ENCODE measurements at regions not wholly inside any gene's neighbourhood (a gene's known extent, or its start where the extent isn't known, plus 50 kb on each side); places are given as distances from the start of the nearest gene placed in this dataset.

DNA sequence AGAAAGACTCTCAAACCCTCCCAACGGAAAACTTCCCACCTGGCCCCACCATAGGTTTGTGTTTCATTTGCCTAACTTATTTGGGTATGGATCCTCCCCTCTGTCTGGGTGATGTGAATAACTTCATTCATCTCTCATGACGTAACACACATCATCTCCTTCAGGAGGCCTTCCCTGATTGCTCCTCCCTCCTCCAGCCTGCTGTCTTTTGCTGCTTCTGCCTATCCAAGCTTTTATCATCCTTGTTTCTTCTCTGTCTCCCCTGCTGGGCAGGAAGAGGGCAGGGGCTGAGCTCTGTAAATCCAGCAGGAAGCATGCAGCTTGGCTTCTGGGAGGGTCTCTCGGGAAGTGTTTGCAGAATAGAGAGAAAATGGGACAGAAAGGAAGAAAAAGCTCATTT lies 766.0 kb upstream of the TBX3 start:
- Histone ChIP-seq H3K27ac (no peak overlapping the region), H3K9me3 (no peaks in the 10 kb centered on the region), H3K27me3 (replicated peaks; ENCODE audit: insufficient read depth) (no peaks in the 10 kb centered on the region), H3K4me1 (ENCODE audit: control insufficient read depth in 1 of 2, low read depth in 2 of 2) (peaks cover 0 to 4% of the 10 kb centered on the region in 2 donors), H3K36me3 (no peaks in the 10 kb centered on the region), H3K4me3 (no peak overlapping the region)
- TF ChIP-seq, protein P1, sequence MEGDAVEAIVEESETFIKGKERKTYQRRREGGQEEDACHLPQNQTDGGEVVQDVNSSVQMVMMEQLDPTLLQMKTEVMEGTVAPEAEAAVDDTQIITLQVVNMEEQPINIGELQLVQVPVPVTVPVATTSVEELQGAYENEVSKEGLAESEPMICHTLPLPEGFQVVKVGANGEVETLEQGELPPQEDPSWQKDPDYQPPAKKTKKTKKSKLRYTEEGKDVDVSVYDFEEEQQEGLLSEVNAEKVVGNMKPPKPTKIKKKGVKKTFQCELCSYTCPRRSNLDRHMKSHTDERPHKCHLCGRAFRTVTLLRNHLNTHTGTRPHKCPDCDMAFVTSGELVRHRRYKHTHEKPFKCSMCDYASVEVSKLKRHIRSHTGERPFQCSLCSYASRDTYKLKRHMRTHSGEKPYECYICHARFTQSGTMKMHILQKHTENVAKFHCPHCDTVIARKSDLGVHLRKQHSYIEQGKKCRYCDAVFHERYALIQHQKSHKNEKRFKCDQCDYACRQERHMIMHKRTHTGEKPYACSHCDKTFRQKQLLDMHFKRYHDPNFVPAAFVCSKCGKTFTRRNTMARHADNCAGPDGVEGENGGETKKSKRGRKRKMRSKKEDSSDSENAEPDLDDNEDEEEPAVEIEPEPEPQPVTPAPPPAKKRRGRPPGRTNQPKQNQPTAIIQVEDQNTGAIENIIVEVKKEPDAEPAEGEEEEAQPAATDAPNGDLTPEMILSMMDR (IDR thresholded peaks at IDR 0.05), result no peak
- no peak for ATAC-seq (ENCODE audit: insufficient number of reproducible peaks, low FRiP score, low read depth)
- no peak for DNase-seq (ENCODE audit: low spot score)

DNA sequence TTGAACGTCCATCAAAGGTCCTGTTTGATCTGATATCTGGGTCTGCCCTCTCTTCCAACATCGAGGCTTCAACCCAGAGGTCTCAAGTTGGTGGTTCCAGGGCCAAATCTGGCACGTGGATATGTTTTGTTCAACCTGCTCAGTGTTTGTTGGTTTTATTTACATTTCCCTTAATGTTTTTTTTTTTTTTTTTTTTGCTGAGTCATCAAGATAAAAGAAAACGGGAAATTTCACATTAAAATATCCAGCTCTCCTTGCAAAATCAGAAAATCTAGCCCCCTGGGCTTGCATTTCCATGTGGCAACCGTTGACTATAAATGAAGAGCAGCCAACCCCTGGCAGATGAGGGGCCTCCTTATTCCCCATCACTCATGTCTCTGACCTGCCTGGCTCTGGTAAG lies 765.6 kb upstream of the TBX3 start:
- H3K9me3 ChIP-seq, result no peaks in the 10 kb centered on the region
- no peak overlapping the region for H3K27ac ChIP-seq
- H3K27me3 ChIP-seq (replicated peaks; ENCODE audit: insufficient read depth), result no peaks in the 10 kb centered on the region
- no peak for ATAC-seq (ENCODE audit: insufficient number of reproducible peaks, low FRiP score, low read depth)
- no peak overlapping the region for H3K4me3 ChIP-seq
- H3K36me3 ChIP-seq, result no peaks in the 10 kb centered on the region
- H3K4me1 ChIP-seq (ENCODE audit: control insufficient read depth in 1 of 2, low read depth in 2 of 2), result peaks cover 0 to 4% of the 10 kb centered on the region in 2 donors
- TF ChIP-seq, protein P1 (IDR thresholded peaks at IDR 0.05), result no peak
- no peak for DNase-seq (ENCODE audit: low spot score)

DNA sequence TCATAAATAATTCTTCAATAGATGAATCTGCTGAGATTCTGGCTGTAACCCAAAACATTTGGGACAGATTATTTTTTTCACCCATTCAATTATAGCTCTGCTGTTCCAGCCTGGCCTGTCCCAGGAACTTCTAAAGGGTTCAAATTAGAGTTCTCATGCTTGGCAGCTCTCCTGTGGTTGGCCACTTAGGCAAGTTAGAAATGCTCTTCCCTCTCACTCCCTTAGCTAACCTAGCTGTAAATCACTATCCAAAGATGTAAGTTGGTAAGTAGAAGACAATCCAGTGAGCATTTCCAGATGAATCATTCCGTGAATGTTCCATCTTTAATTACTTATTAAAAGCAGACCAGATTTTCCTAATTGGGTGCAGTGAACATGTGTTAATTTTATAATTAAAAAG lies 760.4 kb upstream of the TBX3 start:
- H3K27ac ChIP-seq, result no peak overlapping the region
- TF ChIP-seq, protein P1 (IDR thresholded peaks at IDR 0.05), result no peak
- no peaks in the 10 kb centered on the region for H3K4me1 ChIP-seq (ENCODE audit: control insufficient read depth in 1 of 2, low read depth in 2 of 2)
- H3K4me3 ChIP-seq, result no peak overlapping the region
- DNase-seq (ENCODE audit: low spot score) (no peak), ATAC-seq (ENCODE audit: insufficient number of reproducible peaks, low FRiP score, low read depth) (no peak)
- H3K27me3 ChIP-seq (replicated peaks; ENCODE audit: insufficient read depth), result no peaks in the 10 kb centered on the region
- no peaks in the 10 kb centered on the region for H3K36me3 ChIP-seq
- no peaks in the 10 kb centered on the region for H3K9me3 ChIP-seq

DNA sequence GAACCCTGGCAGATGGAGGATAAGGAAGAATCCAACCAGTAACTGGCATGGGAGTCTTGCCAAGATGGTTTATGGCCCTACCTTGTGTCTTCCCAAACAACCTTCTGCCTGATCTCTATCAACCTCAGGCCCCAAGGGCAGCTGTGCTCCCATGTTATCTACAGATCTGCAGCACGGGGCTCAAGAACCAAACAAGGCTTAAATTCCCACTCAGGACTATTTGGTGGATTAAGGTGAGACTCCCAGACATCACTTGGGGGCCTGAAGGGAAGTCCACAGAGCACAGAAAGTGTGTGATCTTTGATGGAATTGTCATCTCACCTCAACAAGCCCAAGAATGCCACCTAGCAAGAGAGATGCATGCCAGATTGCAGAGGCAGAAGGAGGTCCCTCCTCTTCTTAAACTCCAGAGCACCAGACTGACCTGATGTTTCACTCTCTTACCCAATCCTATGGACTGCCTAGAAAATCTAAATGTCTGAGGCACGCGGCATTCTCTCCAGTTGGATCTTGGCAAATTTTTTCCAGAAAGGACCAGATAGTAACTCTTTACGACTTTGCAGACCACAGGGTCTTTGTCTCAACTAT lies 759.5 kb upstream of the TBX3 start:
- Histone ChIP-seq H3K4me3 (no peak overlapping the region), H3K36me3 (no peaks in the 10 kb centered on the region), H3K9me3 (no peaks in the 10 kb centered on the region), H3K27me3 (replicated peaks; ENCODE audit: insufficient read depth) (no peaks in the 10 kb centered on the region), H3K4me1 (ENCODE audit: control insufficient read depth in 1 of 2, low read depth in 2 of 2) (no peaks in the 10 kb centered on the region), H3K27ac (no peak overlapping the region)
- no peak for DNase-seq (ENCODE audit: low spot score)
- no peak for ATAC-seq (ENCODE audit: insufficient number of reproducible peaks, low FRiP score, low read depth)
- TF ChIP-seq, protein P1 (IDR thresholded peaks at IDR 0.05), result no peak

DNA sequence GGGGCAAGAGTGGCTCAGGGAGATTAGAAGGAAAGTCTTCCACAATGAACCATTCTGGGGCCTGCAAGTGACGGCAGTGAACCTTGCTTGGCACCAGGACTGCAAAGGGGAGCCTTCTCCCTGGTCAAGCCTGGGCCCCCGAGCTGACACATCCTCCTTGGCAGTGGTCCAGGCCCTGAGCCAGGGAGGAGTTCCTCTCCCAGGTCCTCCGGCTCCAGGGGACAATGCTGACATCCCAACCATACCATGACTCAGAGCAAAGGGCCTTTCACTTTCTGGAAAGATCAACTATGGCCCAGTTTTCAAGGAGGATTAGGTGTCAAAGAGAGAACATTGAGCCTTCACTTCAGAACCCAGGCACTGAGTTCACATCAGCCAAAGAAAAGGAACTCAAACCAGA lies 756.5 kb upstream of the TBX3 start:
- H3K4me1 ChIP-seq (ENCODE audit: control insufficient read depth in 1 of 2, low read depth in 2 of 2), result no peaks in the 10 kb centered on the region
- TF ChIP-seq, protein P1 (IDR thresholded peaks at IDR 0.05), result no peak
- ATAC-seq (ENCODE audit: insufficient number of reproducible peaks, low FRiP score, low read depth) (no peak), DNase-seq (ENCODE audit: low spot score) (no peak)
- H3K27me3 ChIP-seq (replicated peaks; ENCODE audit: insufficient read depth), result no peaks in the 10 kb centered on the region
- H3K27ac ChIP-seq, result no peak overlapping the region
- no peaks in the 10 kb centered on the region for H3K9me3 ChIP-seq
- H3K4me3 ChIP-seq, result no peak overlapping the region
- no peaks in the 10 kb centered on the region for H3K36me3 ChIP-seq

All from thoracic aorta (tissue), 2 donors.